Panc1 (cell line): ENCODE measurements at regions not wholly inside any gene's neighbourhood (a gene's known extent, or its start where the extent isn't known, plus 50 kb on each side); places are given as distances from the start of the nearest gene placed in this dataset.

ENCODE experiments used
- ATAC-seq: fragments of 200-7000 bp; cut with Tn5 transposase; 2 replicates; pipeline ENCODE4 v1.9.1; 2020; ENCODE audit warnings: mild to moderate bottlenecking, moderate library complexity
- BruUV-seq: library from RNA; stranded (reverse); fragments of 400-500 nt; replicated peaks from 2 replicates; lab custom pipeline; 2021; lab: Mats Ljungman, UMichigan
- CTCF ChIA-PET: fragments of 300-600 bp; sonication (Branson Sonifier 250); formaldehyde crosslinking; loops from one replicate; lab custom pipeline; 2022; ENCODE audit warnings: antibody characterized with exemption; lab: Charles Lee
- POLR2A ChIA-PET: fragments of 300-600 bp; sonication (Branson Sonifier 250); formaldehyde crosslinking; loops from one replicate; lab custom pipeline; 2022; ENCODE audit warnings: antibody characterized with exemption; lab: Charles Lee
- DNase-seq: peaks from one replicate; pipeline ENCODE4 v3.0.0-alpha.2; 2010; ENCODE audit warnings: low read depth, low spot score
- H3K27ac ChIP-seq: 2 replicates; pipeline ENCODE4 v1.5.1; 2011; ENCODE audit warnings: mild to moderate bottlenecking, low read length, inconsistent platforms
- H3K27me3 ChIP-seq: fragments of 200-500 bp; sonication (Bioruptor generic); 2 replicates; pipeline ENCODE4 v1.6.0; 2014; ENCODE audit warnings: low read length, inconsistent platforms; ENCODE audit not compliant: control insufficient read depth, insufficient read depth
- H3K36me3 ChIP-seq: fragments of 200-500 bp; sonication (Bioruptor generic); 2 replicates; pipeline ENCODE4 v1.5.1; 2014; ENCODE audit warnings: inconsistent platforms, mild to moderate bottlenecking, low read length, moderate library complexity; ENCODE audit not compliant: control insufficient read depth, insufficient read depth
- H3K4me1 ChIP-seq: 2 replicates; pipeline ENCODE4 v1.5.1; 2011; ENCODE audit warnings: inconsistent platforms, mild to moderate bottlenecking, low read length, moderate library complexity; ENCODE audit not compliant: control insufficient read depth, insufficient read depth
- H3K4me3 ChIP-seq, 2 experiments: 2 replicates each; pipeline ENCODE4 v1.5.1; 2011 to 2012; ENCODE audit warnings: low read depth in 2 of 2, low read length in 2 of 2, mild to moderate bottlenecking in 2 of 2, inconsistent platforms in 1 of 2, moderate library complexity in 1 of 2
- H3K9me3 ChIP-seq: fragments of 200-500 bp; sonication (Bioruptor generic); 2 replicates; pipeline ENCODE4 v1.5.1; 2014; ENCODE audit warnings: low read depth, mild to moderate bottlenecking, inconsistent platforms, low read length, moderate library complexity; ENCODE audit not compliant: control insufficient read depth, insufficient read depth
- CTCF ChIP-seq: fragments of 450-650 bp; IDR thresholded peaks from 2 replicates; pipeline ENCODE4 v1.5.1; 2017; ENCODE audit warnings: mild to moderate bottlenecking
- POLR2AphosphoS5 ChIP-seq: IDR thresholded peaks from 2 replicates; pipeline ENCODE4 v1.6.1; 2012; ENCODE audit warnings: mild to moderate bottlenecking, low read depth, low read length, moderate library complexity
- REST ChIP-seq, 2 experiments: IDR thresholded peaks; 2 replicates each; pipeline ENCODE4 v1.6.1; 2011 to 2012; ENCODE audit warnings: low read depth in 2 of 2, control low read depth in 1 of 2, low read length in 1 of 2, mild to moderate bottlenecking in 1 of 2, moderate library complexity in 1 of 2; ENCODE audit not compliant: insufficient read depth in 1 of 2
- SIN3A ChIP-seq: IDR thresholded peaks from 2 replicates; pipeline ENCODE4 v1.6.1; 2012; ENCODE audit warnings: low read depth, mild to moderate bottlenecking, low read length, moderate library complexity, borderline replicate concordance; ENCODE audit not compliant: insufficient read depth
- TCF7L2 ChIP-seq: IDR thresholded peaks from 2 replicates; pipeline ENCODE4 v1.6.1; 2011; ENCODE audit warnings: mild to moderate bottlenecking, low read depth, low read length, inconsistent platforms
- in situ Hi-C: cut with HindIII; loops from 2 replicates; pipeline ENCODE4 v1.10.0; 2016; ENCODE audit warnings: low sequenced_read_pairs, low pct_unique_long_range_greater_than_20kb
- intact Hi-C: fragments of 100-400 bp; cut with micrococcal nuclease; formaldehyde crosslinking; loops from one replicate; pipeline ENCODE4 v1.10.0; 2022; ENCODE audit not compliant: unreplicated experiment

GRCh38 chr5:108675736-108676135 is 72.0 kb upstream of the FER start:
- intact Hi-C loops (no loop called here), in situ Hi-C loops (no loop called here)
- Histone ChIP-seq H3K36me3 (no peaks in the 10 kb centered on the region), H3K4me3 (no peak overlapping the region), H3K9me3 (no peaks in the 10 kb centered on the region), H3K27ac (no peak overlapping the region), H3K4me1 (no peaks in the 10 kb centered on the region), H3K27me3 (peaks cover 13% of the 10 kb centered on the region)
- POLR2A ChIA-PET: no interaction called here
- ATAC-seq (no peak), DNase-seq (no peak)
- CTCF ChIA-PET: no interaction called here
- TF ChIP-seq SIN3A: no peak
- TF ChIP-seq REST (IDR thresholded peaks at IDR 0.05; ENCODE audit: insufficient read depth in 1 of 2, low read depth in 2 of 2, low read length in 1 of 2): no peak
- no peak for TF ChIP-seq CTCF
- no peak for TF ChIP-seq POLR2AphosphoS5
- TF ChIP-seq TCF7L2: no peak
- no TSS peak for BruUV-seq

GRCh38 chr5:108672639-108673038 is 75.1 kb upstream of the FER start:
- ChIA-PET CTCF (no interaction called here), POLR2A (no interaction called here)
- Histone ChIP-seq H3K27me3 (peaks cover 10% of the 10 kb centered on the region), H3K9me3 (no peaks in the 10 kb centered on the region), H3K4me3 (no peak overlapping the region), H3K36me3 (no peaks in the 10 kb centered on the region), H3K27ac (no peak overlapping the region), H3K4me1 (no peaks in the 10 kb centered on the region)
- no peak for TF ChIP-seq REST (IDR thresholded peaks at IDR 0.05; ENCODE audit: insufficient read depth in 1 of 2, low read depth in 2 of 2, low read length in 1 of 2)
- no peak for TF ChIP-seq POLR2AphosphoS5
- TF ChIP-seq CTCF: no peak
- TF ChIP-seq SIN3A: no peak
- TF ChIP-seq TCF7L2: no peak
- no peak for DNase-seq
- ATAC-seq: no peak
- BruUV-seq: no TSS peak
- in situ Hi-C loops: no loop called here
- intact Hi-C loops: no loop called here
